ENCODE measurements at regions not wholly inside any gene's neighbourhood (a gene's known extent, or its start where the extent isn't known, plus 50 kb on each side); places are given as distances from the start of the nearest gene placed in this dataset.

DNA sequence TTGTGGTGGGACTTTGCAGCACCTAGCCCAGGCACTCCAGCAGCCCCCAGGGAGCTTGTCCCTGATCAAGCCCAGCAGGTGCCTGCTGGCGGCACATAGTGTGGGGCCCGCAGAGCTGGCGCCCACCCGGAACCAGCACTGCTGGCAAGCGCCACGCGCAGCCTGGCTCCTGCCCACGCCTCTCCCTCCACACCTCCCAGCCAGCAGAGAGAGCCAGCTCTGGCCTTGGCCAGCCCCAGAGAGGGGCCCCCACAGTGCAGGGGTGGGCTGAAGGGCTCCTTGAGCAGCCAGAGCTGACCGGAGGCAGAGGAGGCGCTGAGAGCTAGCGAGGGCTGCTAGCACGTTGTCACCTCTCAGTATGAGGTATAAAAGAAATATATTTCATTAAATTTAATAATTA lies 716.5 kb upstream of the MAP3K7 start:
- no peaks in the 10 kb centered on the region for H3K27me3 ChIP-seq (ENCODE audit: control insufficient read depth in 3 of 3, insufficient read depth in 3 of 3, low read length in 3 of 3)
- H3K9ac ChIP-seq (ENCODE audit: low read depth in 1 of 3, low read length in 3 of 3): no peak overlapping the region
- no peaks in the 10 kb centered on the region for H3K9me3 ChIP-seq (ENCODE audit: control insufficient read depth in 3 of 3, low read length in 3 of 3)
- no peaks in the 10 kb centered on the region for H3K4me1 ChIP-seq (ENCODE audit: control insufficient read depth in 3 of 3, insufficient read depth in 3 of 3, low read length in 3 of 3)
- no peak overlapping the region for H3K4me3 ChIP-seq (ENCODE audit: low read length in 3 of 3)
- H3K36me3 ChIP-seq (ENCODE audit: control insufficient read depth in 3 of 3, insufficient read depth in 3 of 3, low read length in 3 of 3): no peaks in the 10 kb centered on the region
- H3K27ac ChIP-seq (ENCODE audit: low read depth, low read length): no peak overlapping the region

DNA sequence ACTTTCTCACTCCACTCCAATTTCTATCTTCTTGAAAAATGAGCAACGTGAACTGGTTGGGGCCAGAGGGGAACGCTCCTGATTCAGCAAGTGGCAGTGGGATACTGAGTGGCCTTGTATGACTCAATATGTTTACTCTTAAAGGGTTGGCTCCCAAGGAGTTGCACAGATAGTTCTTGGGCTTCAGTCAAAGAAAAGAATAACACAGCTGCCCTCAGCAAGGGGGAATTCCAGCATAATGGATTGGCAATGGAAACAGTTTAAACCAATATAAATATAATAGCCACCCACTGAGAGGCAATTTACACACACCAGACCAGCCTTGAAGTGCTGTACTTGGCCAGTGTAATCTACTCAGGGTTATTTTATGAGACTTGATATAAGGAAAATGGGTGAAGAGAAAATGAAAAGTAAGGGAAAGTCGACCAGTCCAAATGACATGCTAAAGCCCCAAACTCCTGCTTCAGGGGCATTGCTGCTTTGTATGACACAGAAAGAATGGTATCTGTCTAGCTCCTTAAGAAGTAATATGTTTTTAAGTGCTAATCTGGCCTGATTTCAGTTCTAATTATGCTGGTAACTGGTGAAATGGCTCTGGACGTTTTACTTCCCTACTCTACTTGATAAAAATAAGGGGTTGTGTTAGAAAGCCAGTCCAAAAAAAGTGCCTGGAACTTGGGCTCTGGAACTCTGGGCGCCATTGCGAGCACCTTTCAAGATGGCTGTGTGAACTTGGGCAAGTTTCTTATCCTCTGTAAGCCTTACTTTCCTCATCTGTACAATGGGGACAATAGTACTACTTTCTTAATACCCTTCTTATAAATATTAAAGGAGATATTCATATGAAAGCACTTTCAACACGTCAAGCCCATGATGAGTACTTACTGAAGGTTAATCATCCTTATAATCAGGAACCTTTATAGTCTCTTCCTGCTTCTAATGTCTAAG lies 712.9 kb upstream of the MAP3K7 start:
- Histone ChIP-seq H3K36me3 (ENCODE audit: control insufficient read depth in 3 of 3, insufficient read depth in 3 of 3, low read length in 3 of 3) (no peaks in the 10 kb centered on the region), H3K27ac (ENCODE audit: low read depth, low read length) (no peak overlapping the region), H3K9ac (ENCODE audit: low read depth in 1 of 3, low read length in 3 of 3) (no peak overlapping the region), H3K4me3 (ENCODE audit: low read length in 3 of 3) (no peak overlapping the region), H3K4me1 (ENCODE audit: control insufficient read depth in 3 of 3, insufficient read depth in 3 of 3, low read length in 3 of 3) (no peaks in the 10 kb centered on the region), H3K27me3 (ENCODE audit: control insufficient read depth in 3 of 3, insufficient read depth in 3 of 3, low read length in 3 of 3) (no peaks in the 10 kb centered on the region), H3K9me3 (ENCODE audit: control insufficient read depth in 3 of 3, low read length in 3 of 3) (no peaks in the 10 kb centered on the region)

DNA sequence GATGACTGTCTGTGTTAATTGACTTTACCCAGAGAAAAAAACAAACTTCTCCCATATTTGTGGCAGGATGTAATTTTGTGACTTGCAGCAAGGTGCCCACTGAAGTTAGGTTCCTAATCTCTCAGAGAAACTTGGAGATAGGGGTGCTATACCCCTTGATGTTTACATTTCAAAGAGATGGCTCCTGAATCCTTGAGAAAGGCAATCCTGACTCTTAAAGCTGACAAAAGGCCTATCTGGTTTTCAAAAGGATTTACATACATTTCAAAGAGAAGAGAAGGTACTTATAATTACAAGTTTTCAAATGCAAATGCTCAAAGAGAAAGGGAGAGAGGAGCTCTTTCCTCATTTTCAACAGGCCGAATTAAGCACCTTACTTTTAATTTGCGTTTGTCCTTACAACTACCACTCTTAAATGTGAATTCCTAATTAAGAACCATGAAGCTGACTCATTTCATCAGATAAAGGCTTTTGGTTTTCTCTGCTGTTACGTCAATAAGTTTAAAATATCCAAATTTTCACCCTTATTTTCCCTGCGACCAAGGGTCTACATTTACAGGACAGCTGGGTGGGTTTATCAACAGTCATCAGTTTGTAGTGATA lies 711.8 kb upstream of the MAP3K7 start:
- Histone ChIP-seq H3K27ac (ENCODE audit: low read depth, low read length) (no peak overlapping the region), H3K9ac (ENCODE audit: low read depth in 1 of 3, low read length in 3 of 3) (no peak overlapping the region)

DNA sequence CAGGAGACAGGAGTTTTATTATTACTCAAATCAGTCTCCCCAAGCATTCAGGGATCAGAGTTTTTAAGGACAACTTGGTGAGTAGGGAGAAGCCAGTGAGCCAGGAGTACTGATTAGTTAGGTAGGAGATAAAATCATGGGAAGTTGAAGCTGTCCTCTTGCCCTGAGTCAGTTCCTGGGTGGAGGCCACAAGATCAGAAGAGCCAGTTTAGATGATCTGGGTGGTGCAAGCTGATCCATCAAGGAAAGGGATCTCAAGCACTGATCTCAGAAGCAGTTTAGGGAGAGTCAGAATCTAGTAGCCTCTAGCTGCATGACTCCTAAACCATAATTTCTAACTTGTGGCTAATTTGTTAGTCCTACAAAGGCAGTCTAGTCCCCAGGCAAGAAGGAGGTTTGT lies 706.5 kb upstream of the MAP3K7 start:
- no peaks in the 10 kb centered on the region for H3K9me3 ChIP-seq (ENCODE audit: control insufficient read depth in 3 of 3, low read length in 3 of 3)
- H3K9ac ChIP-seq (ENCODE audit: low read depth in 1 of 3, low read length in 3 of 3): no peak overlapping the region
- H3K27ac ChIP-seq (ENCODE audit: low read depth, low read length): no peak overlapping the region
- no peaks in the 10 kb centered on the region for H3K36me3 ChIP-seq (ENCODE audit: control insufficient read depth in 3 of 3, insufficient read depth in 3 of 3, low read length in 3 of 3)
- no peak overlapping the region for H3K4me3 ChIP-seq (ENCODE audit: low read length in 3 of 3)
- no peaks in the 10 kb centered on the region for H3K4me1 ChIP-seq (ENCODE audit: control insufficient read depth in 3 of 3, insufficient read depth in 3 of 3, low read length in 3 of 3)
- no peaks in the 10 kb centered on the region for H3K27me3 ChIP-seq (ENCODE audit: control insufficient read depth in 3 of 3, insufficient read depth in 3 of 3, low read length in 3 of 3)

More for the DNA sequence above, 711.8 kb upstream of the MAP3K7 start:
- no peak overlapping the region for H3K4me3 ChIP-seq (ENCODE audit: low read length in 3 of 3)
- H3K36me3 ChIP-seq (ENCODE audit: control insufficient read depth in 3 of 3, insufficient read depth in 3 of 3, low read length in 3 of 3): no peaks in the 10 kb centered on the region
- no peaks in the 10 kb centered on the region for H3K4me1 ChIP-seq (ENCODE audit: control insufficient read depth in 3 of 3, insufficient read depth in 3 of 3, low read length in 3 of 3)
- H3K9me3 ChIP-seq (ENCODE audit: control insufficient read depth in 3 of 3, low read length in 3 of 3): no peaks in the 10 kb centered on the region
- H3K27me3 ChIP-seq (ENCODE audit: control insufficient read depth in 3 of 3, insufficient read depth in 3 of 3, low read length in 3 of 3): no peaks in the 10 kb centered on the region

DNA sequence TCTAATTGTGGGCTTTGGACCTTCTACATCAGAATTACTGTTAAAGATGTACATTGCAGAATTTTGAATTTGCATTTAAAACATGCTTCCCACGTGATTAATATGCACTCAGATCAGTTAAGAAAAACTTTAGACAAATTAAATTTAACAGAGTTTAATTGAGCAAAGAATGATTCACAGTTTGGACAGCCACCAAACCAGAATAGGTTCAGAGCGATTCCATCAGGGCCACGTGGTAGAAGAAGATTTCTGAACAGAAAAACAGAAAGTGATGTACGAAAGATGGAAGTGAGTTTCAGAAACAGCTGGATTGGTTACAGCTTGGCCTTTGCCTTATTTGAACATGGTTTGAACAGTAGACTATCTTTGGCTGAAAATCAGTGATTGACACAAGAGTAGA lies 704.2 kb upstream of the MAP3K7 start:
- Histone ChIP-seq H3K9ac (ENCODE audit: low read depth in 1 of 3, low read length in 3 of 3) (no peak overlapping the region), H3K27me3 (ENCODE audit: control insufficient read depth in 3 of 3, insufficient read depth in 3 of 3, low read length in 3 of 3) (no peaks in the 10 kb centered on the region), H3K4me1 (ENCODE audit: control insufficient read depth in 3 of 3, insufficient read depth in 3 of 3, low read length in 3 of 3) (no peaks in the 10 kb centered on the region), H3K36me3 (ENCODE audit: control insufficient read depth in 3 of 3, insufficient read depth in 3 of 3, low read length in 3 of 3) (no peaks in the 10 kb centered on the region), H3K27ac (ENCODE audit: low read depth, low read length) (no peak overlapping the region), H3K9me3 (ENCODE audit: control insufficient read depth in 3 of 3, low read length in 3 of 3) (no peaks in the 10 kb centered on the region), H3K4me3 (ENCODE audit: low read length in 3 of 3) (no peak overlapping the region)

DNA sequence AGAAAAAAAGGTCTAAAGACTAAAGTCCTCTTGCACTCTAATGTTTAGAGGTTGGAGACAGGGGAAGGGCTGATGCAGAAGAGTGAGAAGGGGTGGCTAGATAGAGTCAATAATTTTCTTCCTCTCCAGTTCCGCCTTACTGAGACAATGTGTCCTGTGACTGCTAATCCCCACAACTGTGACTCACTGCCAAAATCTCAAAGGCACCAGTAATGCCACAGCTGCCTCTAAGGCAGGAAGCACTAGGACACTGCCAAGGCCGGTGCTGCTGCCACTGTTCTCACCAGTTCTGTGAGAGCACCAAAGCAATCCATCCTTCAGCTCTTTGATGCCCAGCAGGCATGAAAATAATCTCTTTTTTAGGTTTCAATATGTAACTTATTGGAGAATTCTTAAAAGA lies 701.9 kb upstream of the MAP3K7 start:
- Histone ChIP-seq H3K9me3 (ENCODE audit: control insufficient read depth in 3 of 3, low read length in 3 of 3) (no peaks in the 10 kb centered on the region), H3K4me3 (ENCODE audit: low read length in 3 of 3) (no peak overlapping the region), H3K27ac (ENCODE audit: low read depth, low read length) (no peak overlapping the region), H3K36me3 (ENCODE audit: control insufficient read depth in 3 of 3, insufficient read depth in 3 of 3, low read length in 3 of 3) (no peaks in the 10 kb centered on the region), H3K4me1 (ENCODE audit: control insufficient read depth in 3 of 3, insufficient read depth in 3 of 3, low read length in 3 of 3) (no peaks in the 10 kb centered on the region), H3K9ac (ENCODE audit: low read depth in 1 of 3, low read length in 3 of 3) (no peak overlapping the region), H3K27me3 (ENCODE audit: control insufficient read depth in 3 of 3, insufficient read depth in 3 of 3, low read length in 3 of 3) (no peaks in the 10 kb centered on the region)

DNA sequence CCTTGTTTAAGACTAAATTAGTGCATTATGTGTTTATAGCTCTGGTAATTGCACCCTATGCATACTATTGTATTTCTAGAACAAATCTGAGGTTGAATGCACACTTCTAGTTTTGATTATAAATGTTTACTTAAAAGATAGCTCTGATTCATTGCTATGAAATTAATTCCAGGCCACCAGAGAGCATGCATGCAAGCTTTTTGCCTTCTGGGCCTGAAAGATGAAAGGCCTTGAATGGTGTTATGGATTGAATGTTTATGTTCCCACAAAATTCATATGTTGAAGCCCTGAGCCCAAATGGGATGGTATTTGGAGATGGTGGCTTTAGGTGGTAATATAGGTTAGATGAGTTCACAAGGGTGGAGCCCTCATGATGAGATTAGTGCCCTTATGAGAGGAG lies 695.0 kb upstream of the MAP3K7 start:
- no peaks in the 10 kb centered on the region for H3K36me3 ChIP-seq (ENCODE audit: control insufficient read depth in 3 of 3, insufficient read depth in 3 of 3, low read length in 3 of 3)
- no peak overlapping the region for H3K27ac ChIP-seq (ENCODE audit: low read depth, low read length)
- H3K9me3 ChIP-seq (ENCODE audit: control insufficient read depth in 3 of 3, low read length in 3 of 3): no peaks in the 10 kb centered on the region
- no peaks in the 10 kb centered on the region for H3K4me1 ChIP-seq (ENCODE audit: control insufficient read depth in 3 of 3, insufficient read depth in 3 of 3, low read length in 3 of 3)
- H3K27me3 ChIP-seq (ENCODE audit: control insufficient read depth in 3 of 3, insufficient read depth in 3 of 3, low read length in 3 of 3): no peaks in the 10 kb centered on the region
- no peak overlapping the region for H3K4me3 ChIP-seq (ENCODE audit: low read length in 3 of 3)
- no peak overlapping the region for H3K9ac ChIP-seq (ENCODE audit: low read depth in 1 of 3, low read length in 3 of 3)

DNA sequence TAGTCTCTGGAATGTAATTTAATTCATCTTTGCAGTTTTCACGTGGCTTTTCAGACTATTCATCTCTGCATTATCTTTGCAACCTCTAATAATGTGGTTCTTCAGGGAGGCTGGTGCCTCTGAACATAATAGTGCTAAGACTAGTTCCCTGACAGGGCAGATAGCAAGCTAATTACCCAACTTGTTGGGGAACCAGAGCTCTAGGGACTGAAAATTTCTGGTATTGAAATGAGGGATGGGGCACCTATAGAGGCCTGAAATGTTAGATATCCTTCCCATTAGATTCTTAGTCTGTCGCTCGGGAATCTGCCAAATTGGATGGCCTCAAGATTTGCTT lies 693.6 kb upstream of the MAP3K7 start:
- no peak overlapping the region for H3K4me3 ChIP-seq (ENCODE audit: low read length in 3 of 3)
- no peaks in the 10 kb centered on the region for H3K36me3 ChIP-seq (ENCODE audit: control insufficient read depth in 3 of 3, insufficient read depth in 3 of 3, low read length in 3 of 3)
- H3K27me3 ChIP-seq (ENCODE audit: control insufficient read depth in 3 of 3, insufficient read depth in 3 of 3, low read length in 3 of 3): no peaks in the 10 kb centered on the region
- no peak overlapping the region for H3K9ac ChIP-seq (ENCODE audit: low read depth in 1 of 3, low read length in 3 of 3)
- H3K27ac ChIP-seq (ENCODE audit: low read depth, low read length): no peak overlapping the region
- H3K4me1 ChIP-seq (ENCODE audit: control insufficient read depth in 3 of 3, insufficient read depth in 3 of 3, low read length in 3 of 3): no peaks in the 10 kb centered on the region
- H3K9me3 ChIP-seq (ENCODE audit: control insufficient read depth in 3 of 3, low read length in 3 of 3): no peaks in the 10 kb centered on the region

DNA sequence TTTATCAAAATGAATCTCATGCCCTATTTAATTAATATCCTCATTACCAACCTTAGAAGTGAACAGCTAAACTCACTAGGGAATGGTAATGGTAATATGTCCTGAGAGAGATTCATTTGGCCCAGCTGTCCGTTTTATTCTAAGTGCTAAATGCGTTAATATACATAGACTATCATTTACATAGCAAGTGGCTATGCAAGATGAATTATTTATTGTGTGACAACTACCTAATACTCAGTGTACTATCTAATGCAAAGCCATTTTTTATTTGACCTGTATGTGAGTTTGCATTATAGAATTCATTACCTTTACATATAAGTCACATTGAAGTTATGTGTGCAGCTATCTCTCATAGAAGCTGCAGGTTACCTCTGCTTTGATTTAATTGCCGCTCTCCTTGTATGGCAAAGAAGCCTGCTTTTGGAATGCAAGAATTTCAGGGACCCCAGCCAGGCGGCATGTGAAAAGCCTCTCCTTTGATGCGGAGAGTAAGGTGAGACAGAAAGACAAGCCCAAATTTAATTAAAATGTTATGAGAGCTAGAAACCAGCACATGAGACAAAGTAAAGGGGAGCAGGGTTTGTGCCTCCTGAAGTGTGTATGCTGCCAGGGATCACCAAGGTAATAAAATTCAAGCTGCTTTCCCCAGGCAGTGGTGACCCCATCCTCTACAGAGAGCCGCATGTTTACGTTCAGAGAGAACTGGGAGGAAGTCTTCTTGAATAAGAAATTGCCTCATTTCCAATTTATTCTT lies 693.0 kb upstream of the MAP3K7 start:
- no peak overlapping the region for H3K27ac ChIP-seq (ENCODE audit: low read depth, low read length)
- H3K27me3 ChIP-seq (ENCODE audit: control insufficient read depth in 3 of 3, insufficient read depth in 3 of 3, low read length in 3 of 3): no peaks in the 10 kb centered on the region
- H3K4me1 ChIP-seq (ENCODE audit: control insufficient read depth in 3 of 3, insufficient read depth in 3 of 3, low read length in 3 of 3): no peaks in the 10 kb centered on the region
- H3K36me3 ChIP-seq (ENCODE audit: control insufficient read depth in 3 of 3, insufficient read depth in 3 of 3, low read length in 3 of 3): no peaks in the 10 kb centered on the region
- H3K4me3 ChIP-seq (ENCODE audit: low read length in 3 of 3): no peak overlapping the region
- no peak overlapping the region for H3K9ac ChIP-seq (ENCODE audit: low read depth in 1 of 3, low read length in 3 of 3)
- H3K9me3 ChIP-seq (ENCODE audit: control insufficient read depth in 3 of 3, low read length in 3 of 3): no peaks in the 10 kb centered on the region

DNA sequence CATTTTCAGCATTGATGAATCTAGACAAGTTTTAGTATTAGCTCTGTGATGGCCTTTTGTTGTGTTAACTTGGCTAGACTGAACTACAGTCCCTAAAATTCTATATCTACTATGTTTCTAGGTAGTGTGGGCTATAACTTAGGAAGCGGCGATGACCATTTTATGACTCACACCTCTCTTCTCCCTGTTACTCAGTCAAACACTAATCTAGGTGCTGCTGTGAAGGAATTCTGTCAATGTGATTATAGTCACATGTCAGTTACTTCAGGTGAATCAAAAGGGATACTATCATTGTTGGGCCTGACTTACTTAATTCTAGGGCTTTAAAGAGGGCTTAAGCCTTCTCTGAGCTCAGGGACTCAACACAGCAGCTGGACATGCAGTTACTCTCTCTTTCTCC lies 691.5 kb upstream of the MAP3K7 start:
- no peaks in the 10 kb centered on the region for H3K36me3 ChIP-seq (ENCODE audit: control insufficient read depth in 3 of 3, insufficient read depth in 3 of 3, low read length in 3 of 3)
- H3K9me3 ChIP-seq (ENCODE audit: control insufficient read depth in 3 of 3, low read length in 3 of 3): no peaks in the 10 kb centered on the region
- no peaks in the 10 kb centered on the region for H3K27me3 ChIP-seq (ENCODE audit: control insufficient read depth in 3 of 3, insufficient read depth in 3 of 3, low read length in 3 of 3)
- no peak overlapping the region for H3K4me3 ChIP-seq (ENCODE audit: low read length in 3 of 3)
- no peaks in the 10 kb centered on the region for H3K4me1 ChIP-seq (ENCODE audit: control insufficient read depth in 3 of 3, insufficient read depth in 3 of 3, low read length in 3 of 3)
- no peak overlapping the region for H3K27ac ChIP-seq (ENCODE audit: low read depth, low read length)
- H3K9ac ChIP-seq (ENCODE audit: low read depth in 1 of 3, low read length in 3 of 3): no peak overlapping the region

Data from skeletal muscle tissue (tissue), 3 donors.